K562 (cell line): ENCODE measurements at regions not wholly inside any gene's neighbourhood (a gene's known extent, or its start where the extent isn't known, plus 50 kb on each side); places are given as distances from the start of the nearest gene placed in this dataset.

Experiments
- ATAC-seq: fragments of 200-7000 bp; cut with Tn5 transposase; 3 replicates; pipeline ENCODE4 v1.9.1; 2020; ENCODE audit warnings: moderate library complexity
- BruUV-seq: library from RNA; stranded (reverse); fragments of 400-500 nt; replicated peaks from 2 replicates; lab custom pipeline; 2021; lab: Mats Ljungman, UMichigan
- CTCF ChIA-PET: fragments of 300-600 bp; formaldehyde crosslinking; extraction: SDS; loops from one replicate; lab custom pipeline; 2021; ENCODE audit warnings: low intra/inter-chr PET ratio; lab: Yijun Ruan, JAX
- POLR2A ChIA-PET: fragments of 300-600, 350-650 bp; sonication (Branson Sonifier 250); formaldehyde crosslinking; extraction: SDS; loops from one replicate; lab custom pipeline; 2021; ENCODE audit warnings: antibody characterized with exemption, inconsistent platforms; lab: Yijun Ruan, JAX
- DNase-seq, 4 experiments: peaks; one replicate each; pipeline versions ENCODE4 v3.0.0 to v3.0.0-alpha.2; 2011 to 2018; ENCODE audit warnings: low spot score in 3 of 4, mixed read lengths in 3 of 4; ENCODE audit errors: extremely low read depth in 1 of 4
- FAIRE-seq: peaks from 2 replicates; lab custom pipeline; 2011; peaks lifted over from hg19 to GRCh38; lab: Jason Lieb, UNC
- H2AFZ ChIP-seq: 2 replicates; pipeline ENCODE4 v1.6.0; 2011; ENCODE audit warnings: low read depth, low read length, control low read depth, inconsistent platforms
- H3K27ac ChIP-seq: fragments of 200-600 bp; 3 replicates; pipeline ENCODE4 v1.8.0; 2011; ENCODE audit warnings: low read depth, mild to moderate bottlenecking, control low read depth, inconsistent platforms, low read length, moderate library complexity, mixed read lengths; ENCODE audit errors: extremely low read depth
- H3K27me3 ChIP-seq, 2 experiments: fragments of 300-600 bp in 1 of 2; 2 replicates in 1 of 2; 3 replicates in 1 of 2; pipeline versions ENCODE4 v1.6.0 to v1.8.0; 2011; ENCODE audit warnings: inconsistent platforms in 2 of 2, low read length in 2 of 2, mild to moderate bottlenecking in 1 of 2, mixed read lengths in 1 of 2, moderate library complexity in 1 of 2; ENCODE audit not compliant: control insufficient read depth in 2 of 2, insufficient read depth in 2 of 2
- H3K36me3 ChIP-seq: fragments of 300-600 bp; 3 replicates; pipeline ENCODE4 v1.8.0; 2011; ENCODE audit warnings: mild to moderate bottlenecking, low read length, inconsistent platforms; ENCODE audit not compliant: control insufficient read depth, insufficient read depth
- H3K4me1 ChIP-seq, 2 experiments: fragments of 200-600 bp in 1 of 2; replicated peaks in 1 of 2; 2 replicates in 1 of 2; 3 replicates in 1 of 2; pipeline versions ENCODE4 v1.5.1 to v1.8.0; 2011; ENCODE audit warnings: inconsistent platforms in 2 of 2, low read length in 2 of 2, mild to moderate bottlenecking in 1 of 2, mixed read lengths in 1 of 2, moderate library complexity in 1 of 2; ENCODE audit not compliant: control insufficient read depth in 2 of 2, insufficient read depth in 2 of 2
- H3K4me2 ChIP-seq: 2 replicates; pipeline ENCODE4 v1.6.1; 2011; ENCODE audit warnings: low read length, control low read depth, inconsistent platforms, mixed read lengths; ENCODE audit not compliant: insufficient read depth
- H3K4me3 ChIP-seq: fragments of 200-600 bp; sonication (generic), shearing (Covaris generic); 2 replicates; pipeline ENCODE4 v1.5.1; 2016; ENCODE audit warnings: control low read depth, inconsistent platforms
- H3K79me2 ChIP-seq: fragments of 200-600 bp; 3 replicates; pipeline ENCODE4 v1.8.0; 2011; ENCODE audit warnings: low read length, inconsistent platforms; ENCODE audit not compliant: control insufficient read depth, insufficient read depth
- H3K9ac ChIP-seq, 2 experiments: 2 replicates each; pipeline versions ENCODE4 v1.6.0 to v1.6.1; 2011; ENCODE audit warnings: low read depth in 2 of 2, low read length in 2 of 2, control low read depth in 1 of 2, inconsistent platforms in 1 of 2, mild to moderate bottlenecking in 1 of 2, mixed read lengths in 1 of 2; ENCODE audit not compliant: insufficient read depth in 1 of 2
- H3K9me1 ChIP-seq: one replicate; pipeline ENCODE4 v1.6.0; 2011; ENCODE audit warnings: inconsistent platforms, mild to moderate bottlenecking, low read length, moderate library complexity; ENCODE audit not compliant: control insufficient read depth, insufficient read depth
- H3K9me3 ChIP-seq: replicated peaks from 2 replicates; pipeline ENCODE4 v1.5.1; 2011; ENCODE audit warnings: low read depth, low read length, inconsistent platforms; ENCODE audit not compliant: control insufficient read depth, insufficient read depth
- H4K20me1 ChIP-seq: replicated peaks from 2 replicates; pipeline ENCODE4 v1.6.1; 2011; ENCODE audit warnings: low read length, inconsistent platforms, mixed read lengths; ENCODE audit not compliant: control insufficient read depth, insufficient read depth
- CREM ChIP-seq: IDR thresholded peaks from 2 replicates; pipeline ENCODE4 v1.6.1; 2014; ENCODE audit warnings: antibody characterized with exemption, low read depth
- CTCF ChIP-seq, 3 experiments: IDR thresholded peaks in 2 of 3; conservative IDR thresholded peaks in 1 of 3; 2 replicates each; pipeline ENCODE4 v1.5.1; 2011 to 2012; ENCODE audit warnings: low read length in 3 of 3, mild to moderate bottlenecking in 3 of 3, control low read depth in 2 of 3, improper control_type of control experiment in 1 of 3, inconsistent platforms in 1 of 3, low read depth in 1 of 3, mixed read lengths in 1 of 3, moderate library complexity in 1 of 3; ENCODE audit not compliant: insufficient read depth in 2 of 3
- DLX4 ChIP-seq: fragments of 250-450 bp; sonication (Bioruptor Pico); IDR thresholded peaks from 2 replicates; pipeline ENCODE4 v1.6.1; 2021; ENCODE audit warnings: mild to moderate bottlenecking
- KLF6 ChIP-seq: fragments of 250-450 bp; sonication (Bioruptor Pico); IDR thresholded peaks from 2 replicates; pipeline ENCODE4 v1.4.0; 2020; ENCODE audit warnings: mild to moderate bottlenecking, moderate library complexity, borderline replicate concordance
- MEF2A ChIP-seq: IDR thresholded peaks from 2 replicates; pipeline ENCODE4 v1.6.1; 2011; ENCODE audit warnings: low read depth, mild to moderate bottlenecking, low read length, moderate library complexity; ENCODE audit not compliant: control insufficient read depth
- PHTF2 ChIP-seq: fragments of 250-450 bp; sonication (Bioruptor Pico); IDR thresholded peaks from 2 replicates; pipeline ENCODE4 v1.5.0; 2021; ENCODE audit warnings: mild to moderate bottlenecking
- PKNOX1 ChIP-seq: fragments of 450-650 bp; IDR thresholded peaks from 2 replicates; pipeline ENCODE4 v1.6.1; 2016
- PRPF4 ChIP-seq: fragments of 200-400 bp; formaldehyde crosslinking; IDR thresholded peaks from one replicate; pipeline ENCODE4 v1.6.1; 2017; ENCODE audit warnings: low read length, low read depth, mild to moderate bottlenecking; ENCODE audit not compliant: insufficient read depth, poor library complexity, severe bottlenecking
- SMAD3 ChIP-seq: fragments of 450-650 bp; formaldehyde crosslinking; conservative IDR thresholded peaks from 2 replicates; pipeline ENCODE4 v1.4.0; 2020; ENCODE audit warnings: mild to moderate bottlenecking
- THAP7 ChIP-seq: fragments of 250-450 bp; sonication (Bioruptor Pico); IDR thresholded peaks from 2 replicates; pipeline ENCODE4 v1.5.0; 2021
- ZC3H11A ChIP-seq: IDR thresholded peaks from 2 replicates; pipeline ENCODE4 v1.6.1; 2012; ENCODE audit warnings: low read depth, low read length, improper control_type of control experiment
- ZFX ChIP-seq: sonication (generic); formaldehyde crosslinking; IDR thresholded peaks from 2 replicates; pipeline ENCODE4 v1.8.0; 2022; ENCODE audit warnings: mild to moderate bottlenecking, missing genetic modification reagents, moderate library complexity
- ZKSCAN8 ChIP-seq: fragments of 200-800 bp; sonication (Bioruptor generic); IDR thresholded peaks from 2 replicates; pipeline ENCODE4 v1.6.1; 2016; ENCODE audit warnings: missing genetic modification characterization, missing compliant biosample characterization
- ZNF134 ChIP-seq: fragments of 250-450 bp; sonication (Bioruptor Pico); conservative IDR thresholded peaks from 2 replicates; pipeline ENCODE4 v1.4.0; 2020
- ZNF75A ChIP-seq: fragments of 450-650 bp; formaldehyde crosslinking; IDR thresholded peaks from 2 replicates; pipeline ENCODE4 v1.4.0; 2020; ENCODE audit warnings: mild to moderate bottlenecking
- ZNF785 ChIP-seq: fragments of 250-450 bp; sonication (Bioruptor Pico); IDR thresholded peaks from 2 replicates; pipeline ENCODE4 v1.4.0; 2020; ENCODE audit warnings: mild to moderate bottlenecking
- WGBS: fragments of 100-300 bp; shearing (Covaris generic); methylation state at CpG from one replicate; pipeline ENCODE4 v1.1.6; 2016; ENCODE audit warnings: low coverage, mixed read lengths; ENCODE audit not compliant: insufficient coverage; ENCODE audit errors: missing lambda C conversion rate; 5-methylcytosine and 5-hydroxymethylcytosine counted together
- in situ Hi-C: fragments of 300-500 bp; cut with MboI; formaldehyde crosslinking; loops from 4 replicates; pipeline ENCODE4 v1.15.0; 2018; ENCODE audit warnings: inconsistent platforms, mixed read lengths
- intact Hi-C: fragments of 100-400 bp; cut with micrococcal nuclease; formaldehyde crosslinking; loops from 2 replicates; pipeline ENCODE4 v1.14.2; 2022

- H3K79me2 ChIP-seq: no peaks in the 10 kb centered on the region
- BruUV-seq: no TSS peak
- no peak overlapping the region for H3K9ac ChIP-seq
- no peaks in the 10 kb centered on the region for H3K9me1 ChIP-seq
- DNase-seq (no peak), FAIRE-seq (no peak), ATAC-seq (no peak)
- no peak overlapping the region for H3K4me3 ChIP-seq
- no peaks in the 10 kb centered on the region for H3K9me3 ChIP-seq
- no peaks in the 10 kb centered on the region for H4K20me1 ChIP-seq
- no peaks in the 10 kb centered on the region for H3K27me3 ChIP-seq
- POLR2A ChIA-PET: no interaction called here
- no peak overlapping the region for H3K4me2 ChIP-seq
- no peak overlapping the region for H3K27ac ChIP-seq
- no peaks in the 10 kb centered on the region for H3K36me3 ChIP-seq
- no peaks in the 10 kb centered on the region for H3K4me1 ChIP-seq
- intact Hi-C loops (no loop called here), in situ Hi-C loops (no loop called here)
- CTCF ChIA-PET: no interaction called here
- no peak overlapping the region for H2AFZ ChIP-seq
- WGBS: 0% methylated on average over 3 of the region's 3 CpGs
- TF ChIP-seq KLF6 (CRISPR knock-in tag) (no peak), CTCF (IDR thresholded peaks at IDR 0.05 in 2 of 3, conservative IDR thresholded peaks at IDR 0.05 in 1 of 3; ENCODE audit: insufficient read depth in 2 of 3, low read depth in 1 of 3, low read length in 3 of 3) (no peak), ZNF785 (CRISPR knock-in tag) (no peak), PHTF2 (CRISPR knock-in tag) (no peak), SMAD3 (CRISPR knock-in tag) (no peak), CREM (no peak), PRPF4 (no peak), DLX4 (CRISPR knock-in tag) (no peak), PKNOX1 (no peak), MEF2A (no peak), ZNF134 (CRISPR knock-in tag) (no peak), ZNF75A (CRISPR knock-in tag) (no peak), THAP7 (CRISPR knock-in tag) (no peak), ZC3H11A (no peak), ZKSCAN8 (CRISPR knock-in tag) (no peak), ZFX (CRISPR knock-in tag) (no peak)
Measured at GRCh38 chr2:194709840-194710239, 947.2 kb upstream of the SLC39A10 start.
